CD4-positive, alpha-beta T cell treated with Interferon gamma for 1 hour (primary cell): ENCODE measurements at regions not wholly inside any gene's neighbourhood (a gene's known extent, or its start where the extent isn't known, plus 50 kb on each side); places are given as distances from the start of the nearest gene placed in this dataset.

Source experiments
- DNase-seq: peaks from one replicate; pipeline ENCODE4 v3.0.0-alpha.2; 2020

- no peak for DNase-seq
Observed at GRCh38 chr2:41705634-41706033, 342.2 kb upstream of the PKDCC start.

- DNase-seq, result no peak
Observed at GRCh38 chr2:41706286-41706685, 341.5 kb upstream of the PKDCC start.

GRCh38 chr2:41707790-41708451, 339.9 kb upstream of the PKDCC start:
- DNase-seq, result no peak

GRCh38 chr2:41709702-41710599, 337.9 kb upstream of the PKDCC start:
- DNase-seq, result no peak

- no peak for DNase-seq
Observed at GRCh38 chr2:41710944-41711343, 336.9 kb upstream of the PKDCC start.

GRCh38 chr2:41711736-41712135, 336.1 kb upstream of the PKDCC start:
- no peak for DNase-seq

- DNase-seq, result no peak
Observed at GRCh38 chr2:41716497-41716896, 331.3 kb upstream of the PKDCC start.

- no peak for DNase-seq
Observed at GRCh38 chr2:41717839-41718238, 330.0 kb upstream of the PKDCC start.

- no peak for DNase-seq
Observed at GRCh38 chr2:41718705-41719104, 329.1 kb upstream of the PKDCC start.

- DNase-seq, result no peak
Observed at GRCh38 chr2:41719756-41720155, 328.1 kb upstream of the PKDCC start.

GRCh38 chr2:41720331-41721251, 327.2 kb upstream of the PKDCC start:
- no peak for DNase-seq

GRCh38 chr2:41722668-41723369, 325.0 kb upstream of the PKDCC start:
- DNase-seq, result no peak

- no peak for DNase-seq
Observed at GRCh38 chr2:41723526-41723925, 324.3 kb upstream of the PKDCC start.

GRCh38 chr2:41724465-41724864, 323.4 kb upstream of the PKDCC start:
- no peak for DNase-seq

- no peak for DNase-seq
Observed at GRCh38 chr2:41725901-41726300, 321.9 kb upstream of the PKDCC start.

GRCh38 chr2:41726364-41726763, 321.5 kb upstream of the PKDCC start:
- no peak for DNase-seq

- DNase-seq, result no peak
Observed at GRCh38 chr2:41727152-41727551, 320.7 kb upstream of the PKDCC start.

GRCh38 chr2:41727711-41728110, 320.1 kb upstream of the PKDCC start:
- no peak for DNase-seq

- no peak for DNase-seq
Observed at GRCh38 chr2:41728788-41729338, 319.0 kb upstream of the PKDCC start.

- no peak for DNase-seq
Observed at GRCh38 chr2:41729800-41730364, 317.9 kb upstream of the PKDCC start.

- no peak for DNase-seq
Observed at GRCh38 chr2:41735006-41735405, 312.8 kb upstream of the PKDCC start.

- DNase-seq, result no peak
Observed at GRCh38 chr2:41735476-41735875, 312.3 kb upstream of the PKDCC start.
